HG03342 (cell line): ENCODE measurements at regions not wholly inside any gene's neighbourhood (a gene's known extent, or its start where the extent isn't known, plus 50 kb on each side); places are given as distances from the start of the nearest gene placed in this dataset.
"Not testable (repeated sequence)": the region's sequence is repeated elsewhere in the genome, so short reads cannot be mapped to it uniquely, and the experiment has no call there.

Source experiments
- ATAC-seq: cut with Tn5 transposase; IDR thresholded peaks from one replicate; pipeline ENCODE4 v1.9.1; 2021; ENCODE audit warnings: mild to moderate bottlenecking, moderate library complexity; ENCODE audit not compliant: unreplicated experiment

DNA sequence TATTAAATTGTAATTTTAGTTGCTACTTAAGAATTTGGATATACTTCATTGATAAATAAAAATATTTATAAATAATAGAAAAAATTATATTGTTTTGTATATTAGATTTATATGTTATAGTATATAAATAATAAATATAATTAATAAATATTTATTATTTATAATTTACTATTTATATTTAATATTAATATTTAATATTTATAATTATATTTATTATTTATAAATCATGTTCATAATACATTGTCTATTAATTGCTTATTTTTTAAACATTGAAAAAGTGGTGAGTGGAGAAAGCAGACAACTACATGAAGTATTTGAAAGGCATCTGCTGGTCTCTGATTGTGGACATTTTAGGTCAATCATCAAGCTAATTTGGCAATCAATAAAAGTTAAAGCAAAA, 464.5 kb downstream of the MMUT start:
- ATAC-seq: no peak

DNA sequence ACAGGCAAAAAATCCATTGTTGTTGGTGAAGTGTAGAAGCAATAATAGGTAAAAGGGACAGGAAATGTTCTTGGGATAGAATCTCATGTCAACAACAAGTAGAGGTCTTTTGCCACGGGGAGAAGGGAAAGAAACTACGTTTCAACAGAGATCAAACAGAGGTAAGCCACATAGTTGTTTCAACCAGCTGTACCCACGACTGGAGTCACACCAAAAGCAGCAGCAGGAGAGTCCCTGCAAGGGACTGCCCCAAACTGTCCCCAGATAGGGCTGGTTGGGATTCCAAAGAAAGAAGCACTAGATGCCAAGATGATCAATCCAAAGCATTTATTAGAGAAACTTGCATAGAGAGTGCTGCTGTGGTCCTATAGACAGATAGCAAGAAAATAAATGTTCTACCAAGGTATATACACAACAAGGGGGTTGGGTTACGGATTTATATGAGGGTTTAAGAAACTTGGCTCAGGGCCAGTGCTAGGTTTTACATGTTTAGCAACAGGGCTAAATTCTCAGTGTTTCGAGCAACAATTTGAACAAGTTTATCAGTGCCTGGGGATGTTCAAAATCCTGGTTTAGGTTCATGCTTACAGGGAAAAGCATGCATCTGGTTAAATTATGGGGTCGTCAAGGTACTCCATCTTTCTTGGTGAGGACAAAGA, 466.5 kb downstream of the MMUT start:
- no peak for ATAC-seq

DNA sequence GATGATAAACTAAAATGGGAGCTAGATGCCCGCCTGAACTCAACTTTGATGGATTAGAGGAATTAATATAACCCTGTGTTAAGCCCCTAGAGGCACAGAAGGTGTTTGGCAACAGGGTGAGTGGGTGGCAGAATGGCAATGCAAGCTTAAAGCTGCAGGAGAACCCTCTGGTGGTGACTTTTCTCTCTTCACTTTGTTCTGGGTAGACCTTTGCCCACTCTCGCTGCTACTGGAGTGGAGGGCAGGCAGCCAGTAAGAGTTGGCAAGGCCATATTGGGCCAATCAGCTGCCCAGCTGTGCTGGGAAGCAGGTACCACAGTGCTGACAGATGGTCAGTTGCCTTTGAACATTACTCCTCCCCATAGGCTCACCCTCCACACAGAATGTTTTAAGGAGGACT, 468.2 kb downstream of the MMUT start:
- ATAC-seq: no peak

DNA sequence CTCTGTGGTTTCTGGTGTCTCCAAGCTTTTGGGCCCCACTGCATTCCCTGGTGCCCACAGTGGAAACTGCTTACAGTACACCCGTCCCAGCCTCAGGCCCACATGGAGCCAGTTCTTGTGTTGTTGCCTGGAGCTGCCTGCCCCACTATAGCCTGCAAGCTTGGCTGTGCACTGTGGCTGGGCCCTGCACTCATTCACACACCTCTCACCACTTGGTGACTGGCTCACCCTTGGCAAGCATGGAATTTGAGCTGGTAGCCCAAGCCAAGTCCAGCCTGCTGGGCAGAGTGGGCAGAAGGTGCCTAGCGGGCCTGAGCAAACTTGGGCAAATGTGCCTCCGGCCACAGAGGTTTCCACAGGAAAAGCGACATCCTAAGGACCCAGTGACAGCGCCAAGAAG, 472.3 kb downstream of the MMUT start:
- ATAC-seq: no peak

DNA sequence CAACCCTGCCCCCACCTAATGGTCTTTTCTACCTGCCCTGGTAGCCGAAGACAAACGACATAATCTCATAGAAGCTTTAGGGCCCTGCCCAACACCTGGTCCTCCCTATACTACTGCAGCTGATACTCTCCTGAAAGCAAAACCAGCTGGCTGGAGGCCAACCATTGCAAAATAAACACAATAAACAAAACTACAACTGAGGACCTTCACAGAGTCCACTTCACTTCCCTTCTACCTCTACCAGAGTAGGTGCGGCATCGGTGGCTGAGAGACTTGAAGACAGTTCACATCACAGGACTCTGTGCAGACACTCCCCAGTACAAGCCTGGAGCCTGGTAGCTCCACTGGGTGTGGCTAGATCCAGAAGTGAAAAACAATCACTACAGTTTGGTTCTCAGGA, 476.2 kb downstream of the MMUT start:
- ATAC-seq: no peak

DNA sequence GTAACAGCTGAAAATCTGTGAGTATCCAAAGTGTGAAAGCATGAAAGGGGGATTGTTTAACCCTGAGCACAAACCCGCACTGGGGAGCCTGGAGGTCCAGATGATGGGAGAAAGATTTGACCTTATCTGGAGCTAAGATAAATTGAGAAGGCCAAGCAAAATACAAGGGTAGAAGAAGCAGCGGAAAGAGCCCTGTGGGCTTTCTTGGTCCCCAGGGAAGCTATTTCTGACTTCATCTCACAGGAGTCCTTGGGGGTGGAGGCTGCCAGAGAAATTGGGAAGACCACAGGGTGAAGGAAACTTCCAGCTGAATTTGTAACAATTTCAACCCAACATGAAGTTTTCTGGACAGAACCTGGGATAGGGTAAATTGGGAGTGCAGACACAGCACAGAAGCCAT, 476.9 kb downstream of the MMUT start:
- ATAC-seq: no peak

DNA sequence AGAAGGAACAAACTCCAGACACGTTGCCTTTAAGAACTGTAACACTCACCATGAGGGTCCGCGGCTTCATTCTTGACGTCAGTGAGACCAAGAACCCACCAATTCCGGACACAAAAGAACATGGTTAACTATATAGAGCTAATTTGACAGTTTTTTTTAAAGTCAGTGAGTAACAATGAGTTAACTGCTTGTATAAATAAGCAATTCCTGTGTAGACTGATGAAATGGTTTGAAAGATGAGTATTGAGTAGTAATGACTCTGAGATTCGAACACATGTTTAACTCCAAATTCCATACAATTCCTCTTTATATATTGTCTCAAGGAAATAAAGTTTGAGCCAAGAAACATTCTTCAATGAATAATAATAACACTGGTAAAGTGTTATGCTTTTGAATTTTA, 478.0 kb downstream of the MMUT start:
- ATAC-seq: no peak

DNA sequence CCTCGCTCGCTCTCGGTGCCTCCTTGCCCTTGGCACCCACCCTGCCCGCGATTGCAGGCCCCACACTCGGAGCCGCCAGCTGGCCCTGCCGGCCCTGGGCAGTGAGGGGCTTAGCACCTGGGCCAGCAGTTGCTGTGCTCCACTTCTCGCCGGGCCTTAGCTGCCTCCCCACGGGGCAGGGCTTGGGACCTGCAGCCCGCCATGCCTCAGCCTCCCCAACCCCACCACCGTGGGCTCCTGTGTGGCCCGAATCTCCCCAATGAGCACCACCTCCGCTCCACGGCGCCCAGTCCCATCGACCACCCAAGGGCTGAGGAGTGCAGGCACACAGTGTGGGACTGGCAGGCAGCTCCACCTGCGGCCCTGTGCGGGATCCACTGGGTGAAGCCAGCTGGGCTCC, 479.1 kb downstream of the MMUT start:
- ATAC-seq: not testable (repeated sequence)

DNA sequence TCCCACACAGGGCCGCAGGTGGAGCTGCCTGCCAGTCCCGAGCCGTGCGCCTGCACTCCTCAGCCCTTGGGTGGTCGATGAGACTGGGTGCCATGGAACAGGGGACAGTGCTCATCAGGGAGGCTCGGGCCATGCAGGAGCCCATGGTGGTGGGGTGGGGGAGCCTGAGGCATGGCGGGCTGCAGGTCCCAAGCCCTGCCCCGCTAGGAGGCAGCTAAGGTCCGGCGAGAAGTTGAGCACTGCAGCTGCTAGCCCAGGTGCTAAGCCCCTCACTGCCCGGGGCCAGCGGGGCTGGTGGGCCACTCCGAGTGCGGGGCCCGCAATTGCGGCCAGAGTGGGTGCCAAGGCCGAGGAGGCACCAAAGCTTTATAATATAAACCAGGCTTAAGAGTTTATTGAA, 479.7 kb downstream of the MMUT start:
- ATAC-seq: no peak

DNA sequence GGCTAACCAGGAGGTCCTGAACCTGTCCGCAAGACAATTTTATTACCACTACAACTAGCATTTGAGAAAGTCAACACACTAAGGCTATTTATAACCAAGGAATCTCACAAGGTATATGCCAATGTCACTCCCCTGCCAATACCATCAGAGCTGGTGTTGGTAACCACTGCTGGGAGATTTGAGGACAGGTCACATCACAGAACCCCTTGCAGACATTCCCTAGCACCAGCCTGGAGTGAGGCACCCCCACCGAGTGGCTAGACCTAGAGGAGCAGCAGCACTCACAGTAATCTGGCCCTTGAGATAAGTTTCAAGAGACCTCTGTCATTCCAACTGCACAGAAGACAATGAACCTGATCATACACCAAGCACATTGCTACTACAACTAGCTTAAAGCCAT, 483.2 kb downstream of the MMUT start:
- ATAC-seq: no peak

DNA sequence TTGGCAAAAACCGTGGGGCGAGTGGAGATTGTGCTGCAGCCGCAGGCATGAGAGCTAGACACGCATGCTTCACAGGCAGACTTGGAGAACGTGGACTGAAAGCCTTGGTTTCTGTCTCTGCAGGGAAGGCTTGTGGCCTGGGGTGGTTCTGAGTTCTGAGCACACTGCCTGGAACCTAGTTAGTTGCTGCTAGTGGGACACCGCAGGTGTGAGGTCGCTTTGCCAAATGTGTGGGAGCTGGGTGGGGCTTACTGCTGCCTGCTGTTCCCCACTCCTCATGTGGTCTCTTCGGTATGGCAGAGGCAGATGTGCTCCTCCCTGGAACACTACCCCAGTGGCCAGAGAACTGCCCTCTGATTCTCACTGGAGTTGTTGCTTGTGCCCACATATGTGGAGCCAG, 484.0 kb downstream of the MMUT start:
- no peak for ATAC-seq

DNA sequence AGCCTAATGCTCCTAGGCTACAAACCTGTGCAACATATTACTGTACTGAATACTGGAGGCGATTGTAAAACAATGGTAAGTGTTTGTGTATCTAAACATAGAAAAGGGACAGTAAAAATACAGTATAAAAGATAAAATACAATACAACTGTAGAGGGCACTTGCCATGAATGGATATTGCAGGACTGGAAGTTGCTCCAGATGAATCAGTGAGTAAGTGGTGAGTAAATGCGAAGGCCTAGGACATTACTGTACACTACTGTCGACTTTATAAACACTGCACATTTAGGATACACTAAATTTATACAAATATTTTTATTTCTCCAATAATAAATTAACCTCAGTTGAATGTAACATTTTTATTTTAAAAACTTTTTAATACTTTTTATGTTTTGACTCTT, 485.0 kb downstream of the MMUT start:
- no peak for ATAC-seq

DNA sequence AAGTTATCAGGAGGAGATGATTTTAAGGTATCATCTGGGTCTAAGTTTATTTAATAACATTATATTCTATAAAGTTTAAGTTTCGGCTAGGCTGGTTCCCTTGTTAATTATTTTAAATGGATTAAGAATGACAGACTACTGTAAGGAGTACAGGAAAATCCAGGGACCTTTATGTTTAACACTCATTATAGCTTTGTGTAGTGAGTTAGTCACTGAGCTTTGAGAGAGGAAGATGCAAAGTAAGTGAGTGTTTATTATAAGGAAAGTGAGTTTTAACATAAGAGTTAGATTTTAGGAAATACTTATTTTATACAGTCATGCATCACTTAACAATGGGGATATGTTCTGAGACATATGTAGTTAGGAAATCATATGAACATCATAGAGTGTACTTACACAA, 485.5 kb downstream of the MMUT start:
- ATAC-seq: no peak

DNA sequence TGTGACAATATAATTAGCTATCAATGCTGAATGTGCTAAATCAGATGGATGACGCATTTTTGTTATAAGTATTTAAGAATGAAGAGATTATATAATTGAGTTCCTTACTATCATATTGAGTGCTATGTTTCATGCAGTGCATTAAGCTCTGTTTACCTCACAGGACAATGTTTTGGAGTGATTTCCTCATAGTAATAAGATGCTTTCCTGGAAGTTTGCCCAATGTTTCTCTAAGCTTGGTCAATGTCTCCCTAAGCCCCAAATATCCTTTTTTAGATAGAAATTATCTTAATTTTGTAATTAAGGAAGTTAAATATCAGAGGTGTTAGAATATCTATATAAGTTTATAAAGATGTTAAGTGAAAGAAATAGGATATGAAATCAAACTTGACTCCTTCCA, 489.6 kb downstream of the MMUT start:
- no peak for ATAC-seq

DNA sequence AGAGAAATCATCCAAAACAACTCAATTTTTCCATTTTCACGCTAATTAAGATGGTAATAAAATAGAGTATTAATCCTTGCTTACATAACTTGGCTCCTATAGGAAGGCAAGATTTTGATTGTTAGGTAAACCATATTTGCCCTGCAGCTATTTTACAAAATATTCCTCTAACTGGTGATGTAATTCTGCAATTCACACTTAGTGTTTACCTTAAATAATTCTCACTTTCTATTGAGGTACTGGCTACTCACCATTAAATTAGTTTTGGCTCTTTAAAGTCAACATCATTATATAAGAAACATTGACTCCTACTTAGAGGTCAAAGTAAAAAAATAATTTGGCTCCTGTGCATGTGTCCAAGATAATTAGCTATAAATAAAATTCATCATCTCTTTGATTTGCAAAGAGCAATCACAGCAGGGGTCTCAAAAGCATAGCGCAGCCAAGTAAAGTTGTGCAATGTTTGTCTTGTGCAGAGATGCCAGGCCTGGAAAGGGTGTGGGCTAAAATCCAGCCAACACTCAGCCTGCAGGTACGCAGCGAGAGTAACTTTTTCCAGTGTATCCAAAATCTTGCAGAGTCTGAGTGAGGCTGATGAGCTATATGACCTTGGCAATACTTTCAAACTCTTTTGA, 501.2 kb downstream of the MMUT start:
- ATAC-seq: no peak

DNA sequence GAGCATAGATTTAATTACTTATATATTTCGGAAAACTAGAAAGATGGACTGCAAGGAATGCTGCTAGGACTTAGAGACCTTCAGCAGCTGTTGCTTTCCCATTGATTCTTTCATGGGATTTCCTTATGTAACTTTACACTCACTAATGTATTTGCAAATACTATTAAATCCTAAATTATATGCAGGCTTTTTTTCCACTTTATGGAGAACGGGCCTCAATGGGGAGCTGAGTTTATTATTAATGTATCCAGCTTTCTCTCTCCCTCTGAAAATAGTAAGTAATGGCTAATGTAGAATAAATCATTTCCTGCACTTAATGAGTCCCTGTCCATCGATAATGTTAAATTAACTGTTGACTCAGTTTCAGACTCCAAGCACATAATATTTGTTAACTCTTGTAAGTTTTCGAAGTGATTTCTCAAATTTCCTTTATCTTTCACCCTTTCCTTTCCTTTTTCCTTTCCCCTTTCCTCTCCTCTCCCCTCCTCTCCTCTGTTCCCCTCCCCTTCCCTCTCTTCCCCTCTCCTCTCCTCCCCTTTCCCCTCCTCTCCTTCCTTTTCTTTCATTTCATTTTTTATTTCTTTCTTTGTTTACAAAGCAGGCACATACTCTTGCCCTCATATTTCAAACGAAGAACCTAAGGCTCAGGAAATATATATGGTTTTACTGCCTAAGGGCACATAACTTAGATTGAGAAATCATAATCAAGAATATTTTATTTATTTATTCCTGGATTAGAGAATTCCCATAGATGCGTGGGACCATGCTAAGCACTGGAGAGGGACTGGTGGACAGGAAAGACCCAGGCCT, 503.6 kb downstream of the MMUT start:
- no peak for ATAC-seq

DNA sequence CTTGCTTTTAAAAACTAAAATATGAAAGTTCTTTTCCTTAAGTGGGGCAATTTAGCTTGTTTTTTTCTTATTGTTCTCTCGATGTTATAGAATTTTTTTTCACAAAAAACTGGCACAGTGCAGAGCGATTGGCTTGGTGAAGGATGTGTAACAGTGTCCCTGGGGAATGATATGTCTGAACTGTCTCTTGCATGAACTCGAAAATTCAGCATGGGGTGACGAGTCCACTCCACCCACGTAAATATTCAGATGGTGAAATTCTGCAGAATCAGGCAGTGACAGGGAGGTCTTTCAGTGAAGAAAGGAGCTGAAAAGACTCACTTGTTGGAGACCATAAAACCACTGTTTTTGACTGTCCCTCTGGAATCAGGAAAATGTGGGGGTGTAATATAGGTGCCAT, 505.3 kb downstream of the MMUT start:
- no peak for ATAC-seq

DNA sequence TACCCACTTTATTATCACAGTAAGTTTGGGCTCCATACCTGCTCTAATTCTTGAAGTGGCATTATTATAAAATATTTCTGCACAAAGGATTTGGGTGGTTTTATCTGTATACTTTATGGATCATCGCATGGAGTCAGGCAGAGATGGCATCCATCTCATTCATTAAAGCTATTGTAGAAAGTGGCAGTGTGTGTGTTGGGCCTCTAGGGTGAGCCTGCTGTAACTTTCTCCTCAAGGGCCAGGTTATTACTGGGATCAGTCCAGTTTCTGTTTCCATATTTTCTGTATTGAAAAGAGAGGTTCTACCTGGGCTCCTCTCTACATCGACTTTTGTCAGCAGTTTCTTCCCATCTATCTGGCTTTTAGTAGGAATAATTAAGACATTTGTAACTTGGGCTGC, 511.1 kb downstream of the MMUT start:
- ATAC-seq: no peak

DNA sequence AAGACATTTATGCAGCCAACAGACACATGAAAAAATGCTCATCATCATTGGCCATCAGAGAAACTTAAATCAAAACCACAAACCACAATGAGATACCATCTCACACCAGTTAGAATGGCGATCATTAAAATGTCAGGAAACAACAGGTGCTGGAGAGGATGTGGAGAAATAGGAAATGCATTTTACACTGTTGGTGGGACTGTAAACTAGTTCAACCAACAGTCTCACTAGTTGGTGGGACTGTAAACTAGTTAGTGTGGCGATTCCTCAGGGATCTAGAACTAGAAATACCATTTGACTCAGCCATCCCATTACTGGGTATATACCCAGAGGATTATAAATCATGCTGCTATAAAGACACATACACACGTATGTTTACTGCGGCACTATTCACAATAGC, 518.8 kb downstream of the MMUT start:
- ATAC-seq: not testable (repeated sequence)

DNA sequence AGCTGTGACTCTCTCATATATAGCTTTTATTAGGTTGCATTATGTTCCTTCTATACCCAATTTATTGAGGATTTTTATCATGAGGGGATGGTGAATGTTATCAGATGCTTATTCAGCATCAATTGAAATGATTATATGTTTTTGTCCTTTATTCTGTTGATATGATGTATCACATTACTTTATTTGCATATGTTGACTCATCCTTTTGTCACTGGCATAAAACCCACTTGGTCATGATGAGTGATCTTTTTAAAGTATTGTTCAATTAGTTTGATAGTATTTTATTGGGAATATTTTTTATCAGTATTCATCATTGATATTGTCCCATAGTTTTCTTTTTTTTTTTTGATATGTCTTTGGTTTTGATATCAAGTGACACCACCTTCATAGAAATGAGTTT, 529.9 kb downstream of the MMUT start:
- ATAC-seq: no peak

DNA sequence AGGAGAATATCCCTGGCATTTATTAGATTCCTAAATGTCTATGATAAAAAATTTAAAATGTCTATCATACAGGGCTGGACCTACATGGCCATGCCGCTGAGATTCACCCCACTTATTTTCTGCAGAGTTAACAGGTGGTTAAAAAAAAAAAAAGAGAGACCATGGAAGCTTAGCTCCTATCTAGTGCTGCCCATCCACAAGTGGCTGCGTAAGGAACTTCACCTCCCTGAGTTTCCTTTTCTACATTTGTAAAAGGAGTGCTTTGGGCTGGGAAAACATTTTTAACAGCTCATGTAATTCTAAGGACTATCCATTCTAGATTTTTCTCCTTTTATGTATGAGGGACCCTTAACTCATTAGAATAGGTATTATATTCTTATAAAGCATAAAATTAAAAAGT, 534.1 kb downstream of the MMUT start:
- no peak for ATAC-seq

DNA sequence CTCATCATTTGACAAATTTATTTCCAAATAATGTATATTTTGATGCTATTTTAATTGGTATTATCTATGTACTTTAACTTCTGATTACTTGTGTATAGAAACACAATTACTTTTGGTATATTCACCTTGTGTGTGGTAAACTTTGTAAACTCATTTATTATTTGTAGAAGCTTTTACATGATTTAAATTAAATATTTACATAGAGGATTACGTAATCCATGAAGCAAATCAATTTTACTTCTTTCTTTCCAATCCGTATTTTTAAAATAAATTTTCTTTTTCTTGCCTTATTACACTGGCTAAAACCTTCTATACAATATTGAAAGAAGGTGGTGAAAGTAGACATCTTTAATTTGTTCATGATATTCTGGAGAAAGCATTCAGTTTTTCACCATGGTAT, 540.2 kb downstream of the MMUT start:
- ATAC-seq: no peak
